Germinal center (tissue), 1 donor: ENCODE measurements at regions not wholly inside any gene's neighbourhood (a gene's known extent, or its start where the extent isn't known, plus 50 kb on each side); places are given as distances from the start of the nearest gene placed in this dataset.
"Not testable (repeated sequence)": the region's sequence is repeated elsewhere in the genome, so short reads cannot be mapped to it uniquely, and the experiment has no call there.

Experiments
- DNase-seq: peaks from one replicate; pipeline ENCODE4 v3.0.0; 2012; ENCODE audit warnings: mixed read lengths, low spot score

- no peak for DNase-seq
Measured at GRCh38 chr2:219835493-219835892, 208.1 kb downstream of the SLC4A3 start.

GRCh38 chr2:219836647-219837177 lies 209.3 kb downstream of the SLC4A3 start:
- DNase-seq: no peak

- DNase-seq: peak; percentile 71
Measured at GRCh38 chr2:219844401-219845091, 217.1 kb downstream of the SLC4A3 start.

- DNase-seq: no peak
Measured at GRCh38 chr2:219848882-219849281, 221.5 kb downstream of the SLC4A3 start.

GRCh38 chr2:219851169-219851568 lies 223.7 kb downstream of the SLC4A3 start:
- DNase-seq: no peak

- DNase-seq: no peak
Measured at GRCh38 chr2:219851801-219852481, 224.5 kb downstream of the SLC4A3 start.

- no peak for DNase-seq
Measured at GRCh38 chr2:219852626-219853025, 225.2 kb downstream of the SLC4A3 start.

GRCh38 chr2:219856602-219857001 lies 229.2 kb downstream of the SLC4A3 start:
- no peak for DNase-seq

- DNase-seq: no peak
Measured at GRCh38 chr2:219857751-219858150, 230.3 kb downstream of the SLC4A3 start.

- no peak for DNase-seq
Measured at GRCh38 chr2:219861307-219861706, 233.9 kb downstream of the SLC4A3 start.

- DNase-seq: no peak
Measured at GRCh38 chr2:219864154-219864553, 236.7 kb downstream of the SLC4A3 start.

- DNase-seq: no peak
Measured at GRCh38 chr2:219868635-219869034, 241.2 kb downstream of the SLC4A3 start.

GRCh38 chr2:219870041-219870440 lies 242.6 kb downstream of the SLC4A3 start:
- DNase-seq: no peak

GRCh38 chr2:219871351-219871750 lies 243.9 kb downstream of the SLC4A3 start:
- no peak for DNase-seq

- no peak for DNase-seq
Measured at GRCh38 chr2:219875036-219875435, 247.6 kb downstream of the SLC4A3 start.

- not testable (repeated sequence) for DNase-seq
Measured at GRCh38 chr2:219875986-219876385, 248.6 kb downstream of the SLC4A3 start.

GRCh38 chr2:219876931-219877330 lies 249.5 kb downstream of the SLC4A3 start:
- DNase-seq: no peak

GRCh38 chr2:219877728-219878127 lies 250.3 kb downstream of the SLC4A3 start:
- no peak for DNase-seq

GRCh38 chr2:219878516-219878915 lies 251.1 kb downstream of the SLC4A3 start:
- no peak for DNase-seq

- no peak for DNase-seq
Measured at GRCh38 chr2:219881851-219882250, 254.4 kb downstream of the SLC4A3 start.

GRCh38 chr2:219886615-219887014 lies 259.2 kb downstream of the SLC4A3 start:
- DNase-seq: no peak

GRCh38 chr2:219887870-219888269 lies 260.4 kb downstream of the SLC4A3 start:
- no peak for DNase-seq

GRCh38 chr2:219893541-219893940 lies 266.1 kb downstream of the SLC4A3 start:
- no peak for DNase-seq
